Liver (tissue), 3 donors: ENCODE measurements at regions not wholly inside any gene's neighbourhood (a gene's known extent, or its start where the extent isn't known, plus 50 kb on each side); places are given as distances from the start of the nearest gene placed in this dataset.

Experiments used
- FOXA1 ChIP-seq: IDR thresholded peaks from 2 replicates; pipeline ENCODE4 v1.6.1; 2016; ENCODE audit warnings: antibody characterized with exemption
- RAD21 ChIP-seq, 2 donors: IDR thresholded peaks; 2 replicates each; pipeline ENCODE4 v1.6.1; 2016; ENCODE audit warnings: antibody characterized with exemption in 2 of 2, mild to moderate bottlenecking in 2 of 2
- TF ChIP-seq, protein P1 (sequence below): fragments of 150-350 bp; IDR thresholded peaks from 2 replicates; pipeline ENCODE4 v1.5.1; 2017; ENCODE audit warnings: improper control_type of control experiment, low read depth, low read length; ENCODE audit not compliant: missing input control
- donor health status: healthy.
- donor health status: healthy.

DNA sequence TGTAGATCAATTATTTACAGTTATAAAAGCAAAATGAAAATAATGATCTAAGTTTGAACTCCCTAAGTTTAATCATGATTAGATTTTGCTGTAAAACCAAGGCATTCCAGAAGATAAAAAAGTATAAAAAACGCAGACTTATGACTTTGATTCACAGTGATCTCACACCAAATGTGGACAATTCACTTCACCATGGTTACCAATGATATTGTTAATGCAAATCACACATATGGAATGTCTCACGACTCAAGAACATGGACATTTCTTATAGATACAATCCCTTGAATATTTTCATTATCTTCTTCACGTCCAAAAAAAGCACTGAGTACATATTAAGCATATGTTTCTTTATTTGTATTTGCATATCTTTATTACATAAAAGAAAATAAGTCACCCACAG lies 1054.2 kb downstream of the NAALADL2 start:
- TF ChIP-seq, protein P1, sequence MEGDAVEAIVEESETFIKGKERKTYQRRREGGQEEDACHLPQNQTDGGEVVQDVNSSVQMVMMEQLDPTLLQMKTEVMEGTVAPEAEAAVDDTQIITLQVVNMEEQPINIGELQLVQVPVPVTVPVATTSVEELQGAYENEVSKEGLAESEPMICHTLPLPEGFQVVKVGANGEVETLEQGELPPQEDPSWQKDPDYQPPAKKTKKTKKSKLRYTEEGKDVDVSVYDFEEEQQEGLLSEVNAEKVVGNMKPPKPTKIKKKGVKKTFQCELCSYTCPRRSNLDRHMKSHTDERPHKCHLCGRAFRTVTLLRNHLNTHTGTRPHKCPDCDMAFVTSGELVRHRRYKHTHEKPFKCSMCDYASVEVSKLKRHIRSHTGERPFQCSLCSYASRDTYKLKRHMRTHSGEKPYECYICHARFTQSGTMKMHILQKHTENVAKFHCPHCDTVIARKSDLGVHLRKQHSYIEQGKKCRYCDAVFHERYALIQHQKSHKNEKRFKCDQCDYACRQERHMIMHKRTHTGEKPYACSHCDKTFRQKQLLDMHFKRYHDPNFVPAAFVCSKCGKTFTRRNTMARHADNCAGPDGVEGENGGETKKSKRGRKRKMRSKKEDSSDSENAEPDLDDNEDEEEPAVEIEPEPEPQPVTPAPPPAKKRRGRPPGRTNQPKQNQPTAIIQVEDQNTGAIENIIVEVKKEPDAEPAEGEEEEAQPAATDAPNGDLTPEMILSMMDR = no peak
- TF ChIP-seq FOXA1 (no peak), RAD21 (IDR thresholded peaks at IDR 0.05) (no peak)
